Left ventricle myocardium inferior (tissue), 1 donor: ENCODE measurements at regions not wholly inside any gene's neighbourhood (a gene's known extent, or its start where the extent isn't known, plus 50 kb on each side); places are given as distances from the start of the nearest gene placed in this dataset.
A peak's percentile ranks its signal among the peaks of the same experiment; 100 is the strongest.

Experiments
- DNase-seq: peaks from one replicate; pipeline ENCODE4 v3.0.0-alpha.2; 2020
- H3K27ac ChIP-seq: fragments of 200-600 bp; replicated peaks from 2 replicates; pipeline ENCODE4 v1.8.0; 2021
- H3K27me3 ChIP-seq: fragments of 200-600 bp; 2 replicates; pipeline ENCODE4 v1.8.0; 2021; ENCODE audit warnings: low read depth
- H3K36me3 ChIP-seq: fragments of 200-600 bp; 2 replicates; pipeline ENCODE4 v1.8.0; 2021
- H3K4me1 ChIP-seq: fragments of 200-600 bp; 2 replicates; pipeline ENCODE4 v1.8.0; 2021
- H3K4me3 ChIP-seq: fragments of 200-600 bp; 2 replicates; pipeline ENCODE4 v1.8.0; 2021; ENCODE audit warnings: mild to moderate bottlenecking, moderate library complexity
- H3K9me3 ChIP-seq: fragments of 200-600 bp; replicated peaks from 2 replicates; pipeline ENCODE4 v1.8.0; 2021
- CTCF ChIP-seq: fragments of 200-600 bp; IDR thresholded peaks from 2 replicates; pipeline ENCODE4 v1.8.0; 2021; ENCODE audit warnings: antibody characterized with exemption, mild to moderate bottlenecking, borderline replicate concordance
- intact Hi-C: fragments of 100-400 bp; cut with micrococcal nuclease; formaldehyde crosslinking; loops from one replicate; pipeline ENCODE4 v1.11.0; 2022
- donor health status: DM: no; HTN: yes; CAD: no; lungs with severe emphysema.

GRCh38 chr18:10182009-10182624, 268.3 kb downstream of the VAPA start:
- Histone ChIP-seq H3K9me3 (peaks cover 3% of the 10 kb centered on the region), H3K27me3 (no peaks in the 10 kb centered on the region), H3K4me1 (no peaks in the 10 kb centered on the region), H3K36me3 (no peaks in the 10 kb centered on the region), H3K27ac (no peak overlapping the region), H3K4me3 (no peak overlapping the region)
- no peak for TF ChIP-seq CTCF
- no peak for DNase-seq
- intact Hi-C loops, result no loop called here

DNA sequence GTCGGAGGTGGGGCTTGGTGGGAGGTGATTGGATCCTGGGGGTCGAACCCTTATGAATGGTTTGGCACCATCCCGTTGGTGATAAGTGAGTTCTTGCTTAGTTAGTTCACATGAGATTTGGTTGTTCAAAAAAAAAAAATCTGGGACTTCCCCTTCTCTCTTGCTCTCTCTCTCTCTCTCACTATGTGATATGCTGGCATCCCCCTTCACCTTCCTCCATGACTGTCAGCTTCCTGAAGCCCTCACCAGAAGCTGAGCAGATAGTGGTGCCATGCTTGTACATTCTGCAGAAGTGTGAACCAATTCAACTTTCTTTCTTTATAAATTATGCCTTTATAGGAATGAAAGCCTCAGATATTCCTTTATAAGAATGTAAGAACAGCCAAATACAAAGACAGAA, 269.7 kb upstream of the APCDD1 start:
- H3K27me3 ChIP-seq, result no peaks in the 10 kb centered on the region
- no peak overlapping the region for H3K27ac ChIP-seq
- no peak for DNase-seq
- no peak for TF ChIP-seq CTCF
- H3K4me3 ChIP-seq, result no peak overlapping the region
- no peaks in the 10 kb centered on the region for H3K9me3 ChIP-seq
- H3K4me1 ChIP-seq, result peaks cover 2% of the 10 kb centered on the region
- H3K36me3 ChIP-seq, result no peaks in the 10 kb centered on the region
- intact Hi-C loops, result no loop called here

- Histone ChIP-seq H3K4me1 (peaks cover 4% of the 10 kb centered on the region), H3K27ac (peak overlapping the region; percentile 54), H3K36me3 (no peaks in the 10 kb centered on the region), H3K27me3 (no peaks in the 10 kb centered on the region), H3K9me3 (no peaks in the 10 kb centered on the region), H3K4me3 (no peak overlapping the region)
- DNase-seq, result peak; percentile 37
- no peak for TF ChIP-seq CTCF
- intact Hi-C loops, result no loop called here
Observed at GRCh38 chr18:10188971-10189810, 265.2 kb upstream of the APCDD1 start.

- no peak for TF ChIP-seq CTCF
- intact Hi-C loops, result no loop called here
- Histone ChIP-seq H3K36me3 (no peaks in the 10 kb centered on the region), H3K27me3 (no peaks in the 10 kb centered on the region), H3K27ac (no peak overlapping the region), H3K9me3 (no peaks in the 10 kb centered on the region), H3K4me1 (peaks cover 15% of the 10 kb centered on the region), H3K4me3 (no peak overlapping the region)
- DNase-seq, result no peak
Observed at GRCh38 chr18:10190564-10190963, 263.9 kb upstream of the APCDD1 start.

DNA sequence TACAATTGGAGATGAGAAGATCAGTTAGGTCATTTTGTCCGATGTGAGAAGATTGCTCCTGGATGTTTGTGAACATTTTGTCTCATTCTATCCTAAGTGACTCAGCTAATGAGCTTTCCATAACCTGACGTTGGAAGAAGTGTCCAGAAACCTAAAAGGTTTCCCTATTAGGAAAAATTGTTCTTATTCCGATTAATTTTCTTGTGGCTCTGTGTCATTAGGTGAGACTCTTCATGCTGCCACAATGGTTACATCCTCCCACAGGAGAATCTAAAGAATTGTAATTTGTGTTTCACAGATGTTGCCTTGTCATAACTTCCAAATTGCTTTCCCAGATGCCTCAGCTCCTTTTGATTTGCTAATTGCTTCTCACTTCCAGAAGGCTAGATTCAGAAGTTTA, 261.0 kb upstream of the APCDD1 start:
- DNase-seq, result no peak
- Histone ChIP-seq H3K4me1 (peaks cover 15% of the 10 kb centered on the region), H3K27ac (peak overlapping the region; percentile 18), H3K36me3 (no peaks in the 10 kb centered on the region), H3K9me3 (no peaks in the 10 kb centered on the region), H3K4me3 (no peak overlapping the region), H3K27me3 (no peaks in the 10 kb centered on the region)
- no peak for TF ChIP-seq CTCF
- intact Hi-C loops, result no loop called here
